DMS53 (cell line): ENCODE measurements at regions not wholly inside any gene's neighbourhood (a gene's known extent, or its start where the extent isn't known, plus 50 kb on each side); places are given as distances from the start of the nearest gene placed in this dataset.
"Not testable (repeated sequence)": the region's sequence is repeated elsewhere in the genome, so short reads cannot be mapped to it uniquely, and the experiment has no call there.

Source experiments
- DNase-seq: peaks from one replicate; lab custom pipeline; 2025; lab: John Stamatoyannopoulos, UW

DNA sequence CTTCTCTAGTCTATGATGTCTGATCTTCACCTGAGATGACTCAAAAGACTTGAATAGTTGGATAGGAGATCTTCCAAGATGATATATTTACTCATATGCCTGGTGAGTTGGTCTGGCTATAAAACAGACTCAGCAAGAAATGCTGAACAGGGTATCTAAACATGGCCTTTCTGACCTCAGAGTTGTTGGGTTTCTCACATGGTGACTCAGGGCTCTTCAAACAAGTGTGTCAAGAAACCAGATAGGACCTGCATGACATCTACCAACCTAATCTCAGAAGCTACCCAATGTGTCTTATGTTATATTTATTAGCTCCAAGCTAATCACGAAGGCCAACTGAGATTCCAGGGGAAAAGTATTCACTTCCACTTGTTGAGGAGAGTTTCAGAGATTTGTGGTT, 1477.3 kb downstream of the CDH8 start:
- peak; percentile 25 for DNase-seq

DNA sequence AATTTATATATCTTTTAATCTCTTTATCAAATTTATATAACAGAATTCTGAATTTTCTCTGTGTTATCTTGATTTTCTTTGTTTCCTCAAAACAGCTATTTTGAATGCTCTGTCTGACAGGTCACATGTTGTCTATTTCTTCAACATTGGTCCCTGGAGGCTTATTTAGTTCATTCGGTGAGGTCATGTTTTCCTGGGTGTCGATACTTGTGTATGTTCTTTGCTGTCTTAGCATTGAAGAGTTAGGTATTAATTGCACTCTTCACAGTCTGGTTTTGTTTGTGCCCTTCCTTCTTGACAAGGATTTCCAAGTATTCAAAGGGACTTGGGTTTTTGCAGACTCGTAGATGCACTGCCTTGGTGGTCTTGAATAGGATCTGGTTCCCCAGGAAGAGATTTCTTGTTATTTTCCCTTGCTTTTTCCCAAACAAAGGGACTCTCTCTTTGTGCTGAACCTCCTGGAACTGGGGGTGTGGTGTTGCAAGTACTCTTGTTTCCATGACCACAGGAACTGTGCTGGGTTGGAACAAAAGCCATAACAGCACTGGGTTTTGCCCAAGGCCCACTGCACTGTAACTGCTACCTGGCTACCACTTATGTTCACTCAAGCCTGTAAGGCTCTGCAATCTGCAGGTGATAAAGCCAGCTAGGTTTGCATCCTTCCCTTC, 1483.0 kb downstream of the CDH8 start:
- no peak for DNase-seq

DNA sequence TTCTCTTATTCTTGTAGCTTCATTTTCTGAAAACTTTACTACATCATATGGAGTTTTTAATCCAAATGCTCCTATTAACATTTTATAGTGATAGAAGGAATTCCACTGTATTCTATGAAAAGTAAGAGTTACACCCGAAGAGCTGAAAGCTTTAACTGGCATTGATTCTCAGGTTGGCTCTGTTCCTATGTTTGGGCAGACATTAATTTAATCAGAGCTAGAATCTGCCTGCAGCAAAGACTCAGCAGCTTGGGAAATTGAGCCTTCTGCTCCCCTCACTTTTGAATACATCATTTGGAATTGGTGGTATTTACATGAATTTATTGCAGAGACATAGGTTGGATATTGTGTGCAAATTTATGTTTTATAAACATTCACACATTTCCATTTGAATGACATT, 1494.7 kb downstream of the CDH8 start:
- DNase-seq, result no peak

DNA sequence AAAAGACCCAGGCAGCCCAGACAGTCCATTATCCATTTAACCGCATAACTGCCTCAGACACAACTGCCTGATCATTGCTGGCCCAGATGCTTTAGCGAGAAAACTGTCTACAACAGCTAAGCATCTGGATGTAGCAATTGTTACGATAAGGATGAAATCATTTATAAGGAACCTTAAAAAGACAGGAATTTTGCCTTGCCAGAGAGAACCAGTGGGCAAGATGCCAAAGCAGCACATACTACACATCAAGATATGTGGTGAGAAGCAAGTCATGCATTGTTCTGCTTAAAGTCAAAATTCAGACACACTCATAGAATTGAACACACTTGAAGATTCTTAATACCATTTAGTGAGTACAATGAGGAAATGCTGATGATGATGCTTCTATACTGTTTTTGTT, 1525.3 kb downstream of the CDH8 start:
- DNase-seq, result no peak

DNA sequence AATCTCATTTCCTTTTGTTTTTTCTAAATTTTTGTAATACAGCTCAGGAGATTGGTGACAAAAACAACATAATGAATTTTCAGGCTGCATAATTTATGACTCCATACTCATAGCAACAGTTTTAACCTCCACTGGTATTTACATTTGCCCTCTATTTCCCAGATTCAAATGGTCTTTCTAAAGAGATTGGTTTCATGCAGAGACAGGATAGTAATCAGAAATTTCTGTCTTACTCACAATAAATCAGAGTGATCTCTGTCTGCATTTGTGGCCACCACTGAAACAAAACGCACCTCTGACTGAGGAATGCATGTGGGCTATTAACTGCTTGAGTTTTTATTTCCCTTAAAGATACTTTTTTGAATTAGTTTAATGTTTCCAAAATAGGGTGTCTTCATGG, 1526.0 kb downstream of the CDH8 start:
- no peak for DNase-seq

DNA sequence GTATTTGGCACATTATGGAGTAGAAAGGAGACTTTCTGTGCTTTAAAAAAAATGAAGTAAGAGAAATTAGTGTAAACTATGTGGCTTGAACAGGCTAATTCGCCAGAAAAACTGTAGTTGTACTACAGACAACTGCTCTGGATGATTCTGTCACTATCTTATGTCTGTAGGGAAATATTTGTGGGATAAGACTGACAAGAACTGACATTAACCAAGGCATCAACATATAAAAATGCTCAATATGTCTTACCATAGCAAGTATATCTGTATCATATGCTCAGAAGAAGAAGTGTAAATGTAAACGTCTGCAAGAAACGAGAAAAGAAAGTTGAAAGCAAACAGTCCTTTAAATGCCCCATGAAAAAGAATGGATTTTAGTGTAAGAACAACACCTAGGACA, 1545.0 kb downstream of the CDH8 start:
- DNase-seq, result no peak

DNA sequence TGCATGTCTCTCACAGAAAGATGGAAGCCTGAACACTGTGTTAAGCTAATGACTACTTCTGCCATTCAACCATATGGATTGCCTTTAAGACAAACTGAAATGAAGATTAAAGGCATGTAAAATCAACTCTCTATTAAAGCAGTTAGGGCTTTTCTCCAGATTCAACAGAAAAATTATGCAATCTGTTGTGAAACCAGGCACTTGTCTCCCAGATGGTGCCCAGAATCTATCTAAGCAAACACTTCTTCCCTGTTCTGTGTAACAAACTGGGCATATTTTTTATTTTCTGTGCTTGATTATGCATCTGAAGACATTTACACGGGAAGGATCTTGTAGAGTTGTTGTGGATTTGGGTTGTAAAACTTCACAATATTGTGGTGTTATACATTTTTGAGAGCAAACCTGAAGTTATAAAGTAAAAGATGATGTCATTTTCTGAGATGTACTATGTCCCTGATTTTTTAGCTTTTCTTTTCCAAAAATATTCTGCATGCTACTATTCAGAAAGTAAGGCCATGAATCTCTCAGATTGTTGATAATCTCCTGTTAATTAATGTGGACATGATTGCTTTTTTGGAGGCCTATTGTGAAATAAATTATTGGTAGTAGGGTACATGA, 1550.3 kb downstream of the CDH8 start:
- DNase-seq, result no peak

DNA sequence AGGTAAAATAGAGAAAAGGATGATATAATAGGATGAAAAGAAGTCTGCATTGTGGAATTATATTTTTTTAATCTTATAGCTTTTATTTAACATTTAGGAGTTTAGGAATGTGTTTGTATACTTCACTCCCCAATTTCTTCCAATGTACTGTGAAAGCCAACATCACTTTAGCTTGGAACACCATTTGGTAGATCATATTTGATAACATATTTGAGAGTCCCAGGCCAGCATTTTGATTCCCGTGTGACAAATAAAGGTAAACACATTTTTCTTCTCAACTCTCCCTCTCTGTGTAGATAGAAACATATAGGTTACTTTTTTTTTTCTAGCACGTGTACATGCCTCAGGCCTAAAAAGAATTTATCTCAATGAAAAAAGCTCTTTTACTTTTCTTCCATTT, 1551.3 kb downstream of the CDH8 start:
- DNase-seq, result no peak

DNA sequence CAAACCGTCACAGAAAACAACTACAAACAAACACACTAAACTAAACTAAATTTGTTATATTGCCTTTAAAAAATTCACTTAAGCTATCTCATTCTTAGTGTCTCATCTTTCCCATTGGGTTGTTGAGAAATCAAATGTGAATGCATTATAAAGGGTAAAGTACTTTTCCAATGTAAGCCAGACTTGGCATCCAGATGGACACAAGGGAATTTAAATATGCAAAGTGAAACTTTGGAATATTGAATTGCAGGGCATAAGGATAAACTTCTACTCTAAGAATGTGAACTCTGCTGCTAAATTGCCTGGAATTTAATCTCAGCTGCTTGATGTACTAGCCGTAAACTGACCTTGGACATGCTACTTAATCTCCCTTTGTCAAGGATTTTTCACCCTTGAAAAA, 1554.6 kb downstream of the CDH8 start:
- no peak for DNase-seq

DNA sequence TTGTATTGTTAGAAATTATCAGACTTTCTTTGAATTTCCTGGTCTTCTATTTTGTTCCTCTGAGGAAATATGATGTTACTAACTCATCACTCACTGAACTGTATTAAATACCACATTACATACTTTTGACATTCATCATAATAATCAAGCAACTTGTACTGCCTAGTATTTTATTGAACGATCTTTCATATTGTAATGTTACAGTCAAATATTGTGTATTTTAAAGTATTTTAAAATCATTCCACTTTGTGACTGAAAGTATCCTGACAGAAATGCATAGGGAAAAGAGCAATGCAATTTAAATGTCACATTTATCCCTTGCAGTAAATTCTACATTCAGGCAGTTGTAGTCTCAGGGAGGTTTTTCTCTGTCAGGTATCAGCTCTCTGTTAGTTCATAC, 1557.4 kb downstream of the CDH8 start:
- no peak for DNase-seq

DNA sequence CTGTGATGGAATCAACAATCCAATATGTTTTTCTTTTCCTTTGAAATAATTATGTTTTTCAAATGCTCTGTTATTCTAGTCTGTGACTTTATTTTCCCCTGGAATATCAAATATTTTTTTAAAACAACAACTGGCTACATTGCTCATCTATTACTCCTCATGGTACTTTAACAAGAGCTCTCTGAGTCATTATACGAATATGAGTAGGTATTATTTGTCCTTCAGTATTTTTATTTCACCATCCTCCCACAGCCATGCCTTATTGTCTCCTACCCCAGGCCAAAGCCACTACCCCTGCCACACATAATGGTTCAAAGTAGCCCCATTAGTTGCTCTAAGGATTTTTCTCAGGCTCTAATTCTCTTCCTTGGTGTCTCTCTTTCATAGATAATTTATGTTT, 1572.3 kb downstream of the CDH8 start:
- DNase-seq, result no peak

DNA sequence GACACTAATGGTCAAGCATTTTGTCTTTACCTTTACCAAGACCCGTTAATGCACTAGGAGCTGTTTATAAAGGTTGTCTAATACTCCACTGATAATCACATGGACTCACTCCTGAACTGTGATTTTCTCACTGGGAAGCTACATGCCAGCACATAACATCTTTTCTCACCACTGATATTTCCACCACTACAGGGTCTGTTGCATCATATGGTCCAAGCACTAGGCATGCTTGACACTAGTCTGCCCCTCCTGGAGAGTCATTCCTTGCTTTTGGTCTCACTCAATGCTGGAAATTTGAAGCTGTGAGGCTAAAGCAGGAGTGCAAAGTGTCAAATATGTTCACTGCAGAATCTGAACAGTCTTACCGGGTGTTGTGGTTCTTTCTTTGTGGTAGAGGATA, 1576.8 kb downstream of the CDH8 start:
- no peak for DNase-seq

DNA sequence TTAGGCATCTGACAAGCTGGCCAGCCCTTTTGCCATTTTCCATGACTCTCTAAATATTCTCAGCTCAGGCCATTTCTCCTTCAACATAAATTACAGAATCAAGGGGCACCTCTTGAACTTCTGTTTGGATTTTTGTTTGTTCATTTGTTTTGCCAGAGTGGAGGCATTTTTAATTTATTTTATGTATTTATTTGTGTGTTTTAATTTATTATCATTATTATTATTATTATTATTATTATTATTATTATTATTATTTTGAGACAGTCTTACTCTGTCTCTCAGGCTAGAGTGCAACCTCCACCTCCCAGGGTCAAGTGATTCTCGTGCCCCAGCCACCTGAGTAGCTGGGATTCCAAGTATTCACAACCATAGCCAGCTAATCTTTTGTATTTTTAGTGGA, 1578.0 kb downstream of the CDH8 start:
- DNase-seq, result no peak

DNA sequence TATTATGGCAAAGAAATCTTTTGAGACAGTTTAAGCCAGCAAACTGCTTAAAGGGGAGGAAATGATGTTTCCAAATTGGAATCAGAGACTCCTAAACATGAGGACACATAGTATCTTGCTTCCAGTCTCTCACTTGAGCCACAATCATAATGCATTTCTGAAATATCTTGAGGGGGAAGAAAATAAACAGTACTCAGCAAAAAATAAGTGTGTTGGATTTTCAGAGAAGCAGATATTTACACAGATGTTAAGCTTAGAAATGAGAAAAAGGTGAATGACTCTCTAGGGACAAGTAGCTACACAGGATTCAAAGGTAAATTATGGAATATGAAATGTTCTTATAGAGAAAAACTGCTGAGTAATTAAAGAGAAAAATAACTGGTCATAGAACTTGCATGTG, 1583.6 kb downstream of the CDH8 start:
- no peak for DNase-seq

DNA sequence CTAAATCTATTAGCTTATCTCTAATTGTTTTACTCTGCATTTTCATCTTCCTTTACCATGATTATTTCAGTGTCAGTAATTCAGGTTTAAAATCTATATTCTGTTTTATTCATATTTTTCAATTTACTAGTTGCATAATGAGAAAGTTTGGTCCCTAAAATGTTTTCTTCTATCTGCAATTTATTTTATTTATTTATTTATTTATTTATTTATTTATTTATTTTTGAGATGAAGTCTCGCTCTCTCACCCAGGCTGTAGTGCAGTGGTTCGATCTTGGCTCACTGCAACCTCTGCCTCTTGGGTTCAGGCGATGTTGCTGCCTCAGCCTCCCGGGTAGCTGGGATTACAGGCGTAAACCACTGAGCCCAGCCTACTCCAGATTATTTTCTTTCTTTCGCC, 1597.3 kb downstream of the CDH8 start:
- DNase-seq, result no peak

DNA sequence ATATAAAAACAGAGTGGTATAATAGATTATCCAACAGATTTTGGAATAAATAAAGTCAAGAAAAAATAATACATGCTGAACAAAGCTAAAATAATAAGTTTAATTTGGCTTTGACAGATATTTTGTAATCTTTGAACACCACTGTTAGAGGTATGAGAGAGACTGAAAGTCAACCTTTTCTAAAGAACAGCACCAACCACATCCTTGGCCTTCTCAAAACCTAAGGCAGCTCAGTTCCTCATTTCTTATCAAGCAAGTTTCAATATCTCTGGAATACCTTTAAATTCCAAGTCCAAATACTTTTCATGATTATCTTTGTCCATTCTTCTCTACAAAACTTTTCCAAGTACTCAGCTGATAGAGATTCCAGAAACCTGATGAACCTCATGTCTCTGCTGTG, 1603.8 kb downstream of the CDH8 start:
- DNase-seq, result no peak

DNA sequence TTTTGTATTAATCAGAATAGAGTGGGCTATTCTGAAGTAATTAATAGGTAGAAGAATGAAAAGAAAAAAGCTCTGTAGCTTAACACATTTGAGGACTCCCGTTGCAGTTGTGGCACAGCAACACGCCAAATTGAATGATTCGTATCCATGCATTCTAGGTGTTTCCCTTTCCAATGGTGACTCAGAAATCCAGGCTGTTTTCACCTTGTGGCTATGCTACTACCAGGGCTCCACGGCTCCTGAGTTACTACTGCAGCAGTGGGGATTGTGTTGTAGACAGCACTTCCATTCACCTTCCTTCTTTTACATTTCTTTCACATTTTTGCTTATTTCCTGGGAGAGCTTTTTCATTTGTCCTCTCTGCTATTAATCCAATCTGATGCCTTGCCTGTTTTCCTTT, 1616.4 kb downstream of the CDH8 start:
- no peak for DNase-seq

DNA sequence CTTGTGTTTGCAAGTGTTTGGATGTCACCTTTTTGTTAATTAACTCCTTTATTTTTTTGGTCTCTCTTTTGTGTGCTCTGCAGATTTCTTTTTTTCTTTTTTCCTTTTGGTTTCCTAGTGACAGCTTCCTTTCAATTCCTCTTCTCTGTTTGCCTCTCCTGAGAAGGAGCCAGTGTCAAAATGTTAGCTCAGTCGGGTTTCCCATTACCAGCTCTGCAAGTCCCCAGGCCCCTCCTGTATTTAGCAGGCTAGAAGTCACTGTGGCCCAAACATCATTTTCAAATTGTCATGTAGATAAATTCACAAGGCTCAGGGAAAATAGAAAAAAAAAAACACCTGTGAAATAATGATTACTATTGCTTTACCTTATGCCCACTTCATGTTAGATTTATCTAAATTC, 1621.6 kb downstream of the CDH8 start:
- no peak for DNase-seq

DNA sequence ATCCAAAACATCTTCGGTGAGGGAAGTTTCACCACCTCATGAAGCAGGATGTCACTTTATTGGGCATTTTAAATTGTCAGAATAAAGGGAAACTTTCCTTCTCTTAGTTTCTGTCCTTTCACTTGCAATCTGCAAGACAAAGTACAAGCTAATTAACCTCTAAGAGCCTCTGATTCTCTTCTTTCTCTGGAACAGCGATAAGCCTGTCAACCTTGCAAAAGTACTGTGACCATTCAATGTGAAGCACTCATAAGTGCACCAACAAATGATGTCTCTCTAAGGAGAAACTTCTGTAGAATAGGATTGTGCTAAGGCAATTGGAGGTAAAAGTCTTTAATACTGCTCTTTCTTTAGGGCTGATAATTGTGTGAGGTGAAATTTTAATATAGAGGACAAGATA, 1622.3 kb downstream of the CDH8 start:
- no peak for DNase-seq

DNA sequence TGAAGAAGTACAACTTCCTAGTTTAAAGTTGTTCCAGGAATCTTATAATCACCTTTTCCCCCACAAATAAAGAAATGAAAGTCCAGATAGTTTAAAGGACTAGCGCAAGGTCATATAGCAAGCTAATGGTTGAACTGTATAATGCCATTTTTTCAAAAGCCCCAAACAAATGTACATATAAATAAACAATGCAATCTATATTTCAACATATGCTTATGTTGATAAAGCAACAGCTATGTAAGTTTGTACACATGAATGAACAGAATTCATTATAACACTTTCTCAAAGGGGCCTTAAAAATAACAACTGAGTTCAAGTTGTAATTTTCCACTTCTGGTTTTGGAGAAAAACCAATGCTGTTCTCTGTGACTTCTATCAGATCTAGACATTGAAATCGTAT, 1628.6 kb downstream of the CDH8 start:
- DNase-seq, result no peak

DNA sequence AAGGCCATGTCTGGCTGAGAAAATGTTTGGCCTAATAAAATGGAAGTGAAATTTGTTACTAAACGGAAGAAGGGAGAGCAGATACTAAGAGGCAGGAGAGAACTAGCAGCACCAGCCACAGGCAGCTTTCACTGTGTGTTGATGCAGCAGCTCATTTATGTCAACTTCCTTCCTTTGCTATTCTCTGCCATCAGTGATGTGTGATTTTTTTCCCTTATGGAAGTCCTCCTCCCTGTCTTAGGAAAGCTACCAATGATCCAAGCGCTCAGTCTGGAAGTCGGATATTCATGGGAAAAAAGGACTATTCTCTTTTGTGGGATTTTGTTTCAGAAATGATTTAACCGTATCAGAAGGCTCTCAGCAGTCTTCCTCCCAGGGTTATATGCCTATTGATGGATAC, 1629.2 kb downstream of the CDH8 start:
- DNase-seq, result no peak

DNA sequence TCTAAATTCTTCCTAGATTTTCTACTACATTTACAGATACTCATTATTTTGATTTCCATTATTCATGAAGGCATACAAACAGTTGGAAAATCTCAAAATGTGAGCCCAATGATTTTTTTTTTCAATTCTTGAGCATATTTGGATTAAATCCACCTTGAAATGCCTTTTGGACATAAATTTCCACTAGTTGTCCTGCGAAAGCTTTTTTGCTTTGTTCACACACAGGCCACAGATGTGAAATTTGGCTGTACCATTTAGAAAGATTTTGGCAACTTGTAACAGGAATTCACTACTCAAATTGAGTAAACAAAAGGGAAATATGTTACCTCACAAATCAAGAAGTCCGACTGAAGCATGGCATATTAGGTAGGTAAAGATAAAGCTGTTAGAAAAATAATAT, 1631.0 kb downstream of the CDH8 start:
- no peak for DNase-seq

DNA sequence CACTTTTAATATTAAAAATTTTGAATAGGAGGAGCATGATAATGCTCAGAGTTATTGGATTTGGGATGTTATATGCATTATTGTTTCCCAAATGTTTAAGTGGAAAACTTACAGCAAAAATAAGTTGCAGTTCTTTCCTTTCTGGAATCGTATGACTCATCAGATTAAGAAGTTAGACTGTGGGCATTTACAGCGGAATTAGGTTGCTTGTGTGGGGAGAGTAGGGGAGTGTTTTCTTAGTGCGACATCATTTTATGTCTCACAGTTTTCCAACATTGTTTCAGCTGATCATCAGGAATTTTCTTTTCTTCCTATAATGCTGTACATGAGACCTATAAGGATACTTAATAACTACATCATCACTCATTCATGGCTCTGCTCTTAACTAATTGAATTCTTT, 1631.8 kb downstream of the CDH8 start:
- DNase-seq, result no peak

DNA sequence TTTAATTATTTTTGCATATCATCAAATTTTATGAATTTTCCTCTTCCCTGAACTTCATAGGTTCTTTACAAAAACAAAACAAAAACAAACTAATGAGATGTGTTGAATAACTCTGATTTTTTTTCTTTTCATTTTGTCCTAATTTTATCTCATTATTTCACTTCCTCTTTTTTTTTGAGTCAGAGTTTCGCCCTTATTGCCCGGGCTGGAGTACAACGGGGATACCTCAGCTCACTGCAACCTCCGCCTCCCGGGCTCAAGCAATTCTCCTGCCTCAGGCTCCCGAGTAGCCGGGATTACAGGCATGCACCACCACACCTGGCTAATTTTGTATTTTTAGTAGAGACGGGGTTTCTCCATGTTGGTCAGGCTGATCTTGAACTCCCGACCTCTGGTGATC, 1633.3 kb downstream of the CDH8 start:
- not testable (repeated sequence) for DNase-seq
